ENCODE measurements at regions not wholly inside any gene's neighbourhood (a gene's known extent, or its start where the extent isn't known, plus 50 kb on each side); places are given as distances from the start of the nearest gene placed in this dataset.

DNA sequence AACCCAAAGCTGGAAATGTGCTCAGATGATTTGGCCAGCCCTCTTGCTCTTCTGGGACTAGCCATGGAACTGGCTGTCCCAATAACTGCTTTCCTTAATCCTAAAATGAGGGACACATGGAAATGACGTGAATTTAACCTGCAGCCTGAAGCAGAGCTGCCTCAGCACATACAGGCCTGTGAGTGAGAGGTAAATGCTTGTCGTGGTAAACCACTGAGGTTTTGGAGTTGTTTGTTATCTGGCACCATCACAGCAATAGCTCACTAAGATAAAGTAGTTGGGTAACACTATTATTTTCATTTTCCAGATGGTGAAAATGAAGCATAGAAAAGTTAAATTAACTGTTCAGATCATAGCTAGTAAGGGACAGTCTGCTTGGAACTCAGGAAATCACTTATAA lies 333.4 kb upstream of the CHD6 start:
- DNase-seq (ENCODE audit: low read depth): no peak

DNA sequence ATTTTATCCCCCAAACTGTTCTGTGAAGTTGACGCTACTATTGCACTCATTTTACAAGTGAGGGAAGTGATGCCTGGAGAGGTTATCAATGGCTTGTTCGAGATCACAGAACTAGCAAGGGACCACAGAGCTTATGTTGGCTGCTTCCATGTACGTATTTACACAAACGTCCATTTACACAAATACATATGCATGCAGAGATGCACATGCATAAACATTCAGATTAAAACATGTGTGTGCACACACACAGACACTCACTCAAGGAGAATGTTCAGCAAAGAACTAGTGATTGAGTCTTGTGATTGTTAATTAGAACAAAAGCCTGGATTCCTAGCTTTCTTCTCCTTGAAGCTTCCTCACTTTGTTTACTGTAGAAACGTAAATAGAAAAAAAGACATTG lies 321.5 kb upstream of the CHD6 start:
- DNase-seq (ENCODE audit: low read depth): no peak

DNA sequence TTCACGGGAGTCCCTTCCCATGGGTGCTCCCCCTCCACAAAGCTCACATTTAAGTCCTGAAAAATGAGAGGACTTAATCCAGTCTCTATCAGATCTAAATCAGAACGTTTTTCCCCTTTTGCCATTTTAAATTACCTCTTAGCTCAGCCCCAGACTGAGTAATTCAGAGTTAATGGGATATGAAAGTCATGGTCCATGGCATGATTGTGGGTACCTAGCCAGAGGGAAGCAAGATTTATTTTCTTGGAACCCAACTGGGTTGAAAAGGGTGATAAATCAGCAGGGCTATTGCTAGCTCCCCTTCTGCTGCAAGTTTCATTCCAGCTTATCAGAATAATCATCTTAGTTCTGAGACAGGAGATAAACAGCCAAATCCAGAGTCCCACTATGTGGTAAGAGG lies 320.2 kb upstream of the CHD6 start:
- no peak for DNase-seq (ENCODE audit: low read depth)

DNA sequence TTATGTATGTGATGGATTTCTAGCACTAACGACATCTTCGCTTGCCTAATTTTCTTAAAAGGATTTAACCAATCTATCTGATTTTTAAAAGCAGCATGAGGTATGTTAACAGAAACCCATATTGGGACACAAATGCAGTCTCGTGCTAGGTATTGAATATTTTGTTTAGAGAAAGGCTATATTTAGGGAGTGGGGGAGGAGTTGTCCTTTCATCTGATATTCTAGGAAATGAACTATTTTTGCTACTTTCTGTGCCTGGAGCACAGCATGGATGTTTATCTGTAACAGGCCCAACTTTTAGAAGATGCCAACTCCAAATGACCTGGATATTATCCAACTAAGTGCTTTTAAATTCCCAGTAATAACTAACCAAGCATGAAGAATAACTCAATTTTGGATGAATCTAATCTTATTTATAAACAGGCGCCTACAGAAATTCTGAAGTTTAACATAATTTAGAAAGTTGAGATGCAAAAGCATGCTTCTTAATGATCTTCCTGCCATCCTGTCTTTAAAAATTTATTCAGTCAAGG lies 317.1 kb upstream of the CHD6 start:
- DNase-seq (ENCODE audit: low read depth): no peak

DNA sequence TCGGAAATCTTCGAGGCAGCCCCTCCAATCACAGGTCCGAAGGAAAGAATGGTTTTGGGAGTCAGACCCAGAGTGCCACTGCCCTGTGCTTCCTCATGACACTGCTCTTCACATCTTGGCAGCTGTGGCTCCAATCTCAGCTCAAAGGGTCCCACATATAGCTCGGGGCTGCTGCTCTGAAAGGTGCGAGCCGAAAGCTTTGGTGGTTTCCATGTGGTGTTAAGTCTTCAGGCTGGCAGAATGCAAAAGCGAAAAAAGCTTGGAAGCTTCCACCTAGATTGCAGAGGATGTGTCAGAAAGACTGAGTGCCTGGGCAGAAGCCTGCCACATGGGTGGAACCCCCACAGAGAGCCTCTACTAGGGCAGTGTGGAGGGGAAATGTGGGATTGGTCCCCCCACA lies 314.3 kb upstream of the CHD6 start:
- no peak for DNase-seq (ENCODE audit: low read depth)

DNA sequence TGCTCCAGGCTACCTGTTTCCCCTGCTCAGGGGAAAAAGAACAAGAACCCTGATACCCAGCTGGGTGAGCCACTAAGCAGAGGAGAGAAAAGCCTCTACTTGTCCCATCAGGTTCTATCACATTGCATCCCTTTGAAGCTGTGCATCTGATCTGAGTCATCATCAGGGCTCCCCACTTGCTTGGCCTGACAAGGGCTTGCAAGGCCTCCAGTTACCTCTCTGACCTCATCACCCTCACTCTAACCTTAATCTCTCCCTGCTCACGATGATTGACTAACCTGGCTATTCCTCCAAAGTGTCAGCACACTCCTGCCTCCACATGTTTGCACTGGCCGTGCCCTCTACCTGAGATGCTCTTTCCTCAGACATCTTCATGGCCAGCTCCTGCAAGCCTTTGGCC lies 309.5 kb upstream of the CHD6 start:
- no peak for DNase-seq (ENCODE audit: low read depth)

GRCh38 chr20:41927189-41927588 lies 309.0 kb upstream of the CHD6 start:
- no peak for DNase-seq (ENCODE audit: low read depth)

GRCh38 chr20:41925476-41925875 lies 307.3 kb upstream of the CHD6 start:
- DNase-seq (ENCODE audit: low read depth): no peak

- DNase-seq (ENCODE audit: low read depth): no peak
These were observed 305.4 kb upstream of the CHD6 start for GRCh38 chr20:41923624-41924023.

- no peak for DNase-seq (ENCODE audit: low read depth)
These were observed 295.0 kb upstream of the CHD6 start for GRCh38 chr20:41913146-41913545.

DNA sequence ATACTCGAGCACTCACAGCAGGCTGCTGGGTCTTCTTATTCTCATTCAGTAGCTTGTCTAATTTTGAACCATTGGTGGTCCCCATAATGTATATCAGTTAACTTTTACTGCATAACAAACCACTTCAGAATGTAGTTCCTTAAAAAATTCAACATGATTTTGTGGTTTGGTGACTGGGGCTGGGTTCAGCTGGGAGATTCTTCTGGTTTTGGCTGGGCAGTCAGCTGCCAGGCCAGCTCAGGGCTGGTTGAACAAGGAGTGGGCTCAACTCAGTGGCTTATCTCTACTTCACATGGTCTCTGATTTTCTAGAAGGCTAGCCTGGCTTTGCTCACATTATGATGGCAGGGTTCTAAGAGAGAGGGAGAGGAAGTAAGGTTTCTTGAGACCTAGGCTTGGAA lies 292.4 kb upstream of the CHD6 start:
- no peak for DNase-seq (ENCODE audit: low read depth)

DNA sequence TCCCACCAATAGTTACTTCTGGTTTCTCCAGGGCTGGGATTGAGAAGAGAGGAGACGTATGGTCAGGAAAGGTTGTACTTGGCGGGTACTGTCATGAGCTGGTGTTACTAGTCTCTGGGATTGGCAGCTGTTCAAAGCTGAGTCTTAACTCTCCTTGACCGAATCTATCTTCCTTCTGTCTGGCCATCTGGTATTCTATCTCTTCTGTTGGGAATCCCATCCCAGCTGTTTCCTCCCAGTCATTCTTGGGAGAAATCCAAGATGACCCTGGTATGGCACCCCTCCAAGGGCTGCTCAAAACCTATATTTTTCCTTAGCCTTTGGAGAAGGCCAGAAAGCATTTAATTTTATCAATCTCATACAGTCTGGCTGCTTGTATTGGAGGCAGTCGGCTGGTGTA lies 287.0 kb upstream of the CHD6 start:
- DNase-seq (ENCODE audit: low read depth): no peak

DNA sequence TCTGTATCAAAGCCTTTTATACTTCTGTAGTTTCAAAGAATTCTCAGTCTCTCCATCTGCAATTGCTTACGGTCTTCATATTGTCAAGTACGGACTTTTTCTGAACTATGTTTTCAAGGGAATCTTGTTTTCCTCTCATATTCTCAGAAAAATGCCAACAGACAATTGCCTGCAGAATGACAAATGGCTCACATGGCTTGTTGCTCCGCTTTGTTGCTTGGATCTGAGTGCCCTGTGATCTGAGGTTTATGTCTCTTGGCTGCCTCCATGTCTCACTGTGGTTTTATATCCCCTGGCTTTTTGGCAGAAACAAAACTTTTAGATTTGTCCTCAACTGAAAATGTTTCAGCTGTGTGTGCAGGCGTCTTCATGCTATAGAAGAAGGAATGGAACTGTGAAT lies 285.4 kb upstream of the CHD6 start:
- no peak for DNase-seq (ENCODE audit: low read depth)

GRCh38 chr20:41902346-41902745 lies 284.2 kb upstream of the CHD6 start:
- DNase-seq (ENCODE audit: low read depth): no peak

DNA sequence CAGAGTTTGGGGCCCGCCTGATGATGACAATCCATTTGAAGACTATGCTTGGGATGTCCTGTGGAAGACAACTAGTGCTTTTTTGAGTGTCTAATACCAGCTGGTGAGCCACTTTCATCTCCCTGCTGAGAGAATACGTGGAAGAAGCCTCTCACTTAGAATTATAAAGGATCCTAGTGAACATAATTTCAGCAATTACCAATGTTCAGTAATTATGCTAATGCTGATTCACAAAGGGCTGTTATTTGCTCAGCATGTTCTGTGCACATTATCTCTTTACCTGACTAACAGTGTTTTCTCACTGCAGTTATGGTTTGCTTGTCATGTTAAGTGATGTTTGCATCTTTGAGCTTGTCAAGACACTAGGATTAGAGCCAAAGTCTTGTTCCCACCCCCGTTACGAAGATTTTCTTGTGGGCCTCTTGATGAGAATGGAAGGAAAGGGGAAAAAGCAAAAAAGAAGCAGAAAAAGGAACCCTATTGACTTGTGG lies 282.1 kb upstream of the CHD6 start:
- no peak for DNase-seq (ENCODE audit: low read depth)

DNA sequence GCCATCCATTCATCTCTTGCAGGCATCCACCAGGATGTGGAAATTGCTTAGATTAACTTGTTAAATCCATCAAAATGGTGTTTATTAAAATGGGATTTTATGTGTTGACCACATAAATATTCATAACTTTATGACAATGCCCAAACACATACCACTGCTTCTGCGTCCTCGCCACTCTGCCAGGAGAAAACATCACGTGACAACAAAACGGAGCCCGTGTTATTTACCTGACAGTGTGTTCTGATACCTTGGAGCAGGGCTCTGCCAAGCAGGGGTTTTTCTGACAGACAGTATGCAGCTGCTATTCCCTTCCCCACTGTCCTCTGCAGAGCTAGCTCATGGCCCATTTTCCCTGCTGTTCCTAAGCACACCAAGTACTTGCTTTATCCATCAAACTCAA lies 279.5 kb upstream of the CHD6 start:
- no peak for DNase-seq (ENCODE audit: low read depth)

GRCh38 chr20:41895241-41896032 lies 277.3 kb upstream of the CHD6 start:
- DNase-seq (ENCODE audit: low read depth): no peak

DNA sequence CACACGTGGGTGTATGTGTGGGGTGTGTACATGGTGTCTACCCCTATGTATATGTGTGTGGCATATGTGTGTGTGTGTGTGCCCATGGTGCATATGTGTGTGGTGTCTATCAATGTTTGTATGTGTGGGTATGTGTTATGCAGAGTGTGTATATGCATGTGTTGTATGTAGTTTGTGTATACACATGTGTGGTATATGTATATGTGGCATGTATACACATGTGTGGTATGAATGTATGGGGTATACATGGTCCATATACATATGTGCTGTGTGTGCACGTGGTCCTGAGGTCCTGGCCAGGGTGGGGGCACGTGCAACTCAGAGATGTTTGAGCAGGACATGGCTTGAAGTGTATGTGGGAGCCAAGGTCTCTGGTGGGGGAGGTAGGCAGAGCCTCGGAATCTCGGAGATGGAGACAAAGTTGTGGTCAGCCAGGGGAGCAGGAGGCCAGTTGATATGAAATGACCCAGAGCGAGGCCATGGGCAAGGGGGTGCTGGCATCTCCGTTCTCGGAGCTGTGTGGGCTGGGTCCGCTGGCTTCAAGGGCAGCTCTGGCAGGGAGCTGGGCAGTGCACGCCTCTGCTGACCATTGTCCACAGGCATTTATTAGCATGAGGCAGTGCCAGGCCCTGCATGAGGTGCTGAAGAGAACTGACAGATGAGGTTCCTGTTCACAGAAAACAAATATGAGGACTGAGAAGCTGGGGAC lies 276.2 kb upstream of the CHD6 start:
- no peak for DNase-seq (ENCODE audit: low read depth)

DNA sequence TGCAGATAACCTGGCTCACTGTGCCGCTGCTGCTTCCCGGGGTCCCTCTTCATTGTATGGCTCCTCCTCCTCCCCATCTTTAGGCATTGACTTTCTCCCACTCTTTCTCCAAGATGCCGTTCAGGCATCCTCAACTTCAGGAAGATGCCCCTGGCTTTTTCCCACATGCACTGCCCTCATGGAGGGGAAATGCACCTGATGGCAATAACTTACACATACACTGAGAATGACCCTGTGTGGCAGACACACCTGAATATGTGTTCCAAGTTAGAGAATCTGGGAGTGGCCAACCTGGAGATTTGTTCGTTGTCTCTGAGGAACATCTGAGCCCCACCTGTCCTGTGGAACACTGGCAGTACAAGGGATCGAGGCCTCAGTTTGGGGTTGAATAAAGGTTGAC lies 273.9 kb upstream of the CHD6 start:
- DNase-seq (ENCODE audit: low read depth): no peak

DNA sequence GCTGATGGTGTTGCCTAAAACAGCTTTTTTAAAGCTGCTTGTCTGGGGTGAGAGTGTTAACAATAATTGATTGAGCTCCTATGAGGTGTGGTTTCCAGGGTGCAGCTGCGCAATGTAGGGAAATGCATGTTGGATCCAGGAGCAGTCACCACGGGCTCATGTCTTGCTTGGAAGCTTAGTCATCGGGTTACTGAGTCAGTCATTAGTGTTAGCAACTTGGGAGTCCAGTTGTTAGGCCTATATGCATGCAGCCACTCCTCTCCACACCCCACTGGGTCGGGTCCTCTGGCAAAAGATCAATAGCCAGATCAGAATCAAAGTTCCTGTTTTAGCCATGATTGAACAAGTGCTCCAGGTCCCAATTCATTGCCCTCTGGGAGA lies 271.7 kb upstream of the CHD6 start:
- no peak for DNase-seq (ENCODE audit: low read depth)

GRCh38 chr20:41889126-41889843 lies 271.1 kb upstream of the CHD6 start:
- DNase-seq (ENCODE audit: low read depth): no peak

GRCh38 chr20:41888434-41888833 lies 270.3 kb upstream of the CHD6 start:
- no peak for DNase-seq (ENCODE audit: low read depth)

- DNase-seq (ENCODE audit: low read depth): no peak
These were observed 269.3 kb upstream of the CHD6 start for GRCh38 chr20:41887500-41887899.
